Activated CD8-positive, alpha-beta T cell treated with anti-CD3 and anti-CD28 coated beads, Interleukin-2, amount 10 ng/mL, durations not matched to agents 7 days and 5 days (primary cell): ENCODE measurements at regions not wholly inside any gene's neighbourhood (a gene's known extent, or its start where the extent isn't known, plus 50 kb on each side); places are given as distances from the start of the nearest gene placed in this dataset.
"Not testable (repeated sequence)": the region's sequence is repeated elsewhere in the genome, so short reads cannot be mapped to it uniquely, and the experiment has no call there.

Experiments used
- ATAC-seq: fragments of 150-1000 bp; cut with Tn5 transposase; one replicate; pipeline ENCODE4 v1.10.0; 2021; ENCODE audit warnings: moderate library complexity
- CTCF ChIA-PET: fragments of 350-600 bp; sonication (Branson Sonifier 250); formaldehyde crosslinking; loops from one replicate; lab custom pipeline; 2021; ENCODE audit warnings: antibody characterized with exemption; lab: Charles Lee
- POLR2A ChIA-PET: fragments of 350-600 bp; sonication (Branson Sonifier 250); formaldehyde crosslinking; loops from one replicate; lab custom pipeline; 2021; ENCODE audit warnings: antibody characterized with exemption; lab: Charles Lee
- DNase-seq: peaks from one replicate; pipeline ENCODE4 v3.0.0-alpha.2; 2020
- H3K27ac Mint-ChIP-seq: one replicate; pipeline ENCODE4 v1.8.0; 2021; ENCODE audit warnings: mild to moderate bottlenecking, mixed read lengths
- H3K27me3 Mint-ChIP-seq: one replicate; pipeline ENCODE4 v1.8.0; 2021; ENCODE audit warnings: low read depth, mixed read lengths
- H3K36me3 Mint-ChIP-seq: one replicate; pipeline ENCODE4 v1.8.0; 2021; ENCODE audit warnings: low read depth, mixed read lengths
- H3K4me1 Mint-ChIP-seq: one replicate; pipeline ENCODE4 v1.8.0; 2021; ENCODE audit warnings: low read depth, mixed read lengths
- H3K4me3 Mint-ChIP-seq: one replicate; pipeline ENCODE4 v1.8.0; 2021; ENCODE audit warnings: mild to moderate bottlenecking, mixed read lengths
- H3K9me3 Mint-ChIP-seq: one replicate; pipeline ENCODE4 v1.8.0; 2022; ENCODE audit warnings: mixed read lengths; ENCODE audit not compliant: insufficient read depth

GRCh38 chr2:185952100-185952499 lies 213.5 kb downstream of the FSIP2 start:
- POLR2A ChIA-PET, result interaction anchor here (0.7 kb wide), 1 partner anchor 1560 kb away, joined by 3 read pairs; no protein-coding TSS in a partner anchor
- DNase-seq (no peak), ATAC-seq (no peak)
- CTCF ChIA-PET, result no interaction called here
- H3K27ac Mint-ChIP-seq, result no peak overlapping the region
- H3K36me3 Mint-ChIP-seq, result no peaks in the 10 kb centered on the region
- H3K27me3 Mint-ChIP-seq, result no peaks in the 10 kb centered on the region
- H3K4me3 Mint-ChIP-seq, result no peak overlapping the region
- H3K4me1 Mint-ChIP-seq, result no peaks in the 10 kb centered on the region
- H3K9me3 Mint-ChIP-seq, result no peaks in the 10 kb centered on the region

GRCh38 chr2:185954389-185954788 lies 215.8 kb downstream of the FSIP2 start:
- no peaks in the 10 kb centered on the region for H3K4me1 Mint-ChIP-seq
- POLR2A ChIA-PET, result no interaction called here
- H3K4me3 Mint-ChIP-seq, result no peak overlapping the region
- H3K9me3 Mint-ChIP-seq, result peaks cover 4% of the 10 kb centered on the region
- DNase-seq (no peak), ATAC-seq (no peak)
- H3K27ac Mint-ChIP-seq, result no peak overlapping the region
- H3K27me3 Mint-ChIP-seq, result no peaks in the 10 kb centered on the region
- CTCF ChIA-PET, result no interaction called here
- no peaks in the 10 kb centered on the region for H3K36me3 Mint-ChIP-seq

GRCh38 chr2:185955050-185955449 lies 216.4 kb downstream of the FSIP2 start:
- H3K4me1 Mint-ChIP-seq, result no peaks in the 10 kb centered on the region
- H3K9me3 Mint-ChIP-seq, result peaks cover 4% of the 10 kb centered on the region
- ATAC-seq (no peak), DNase-seq (no peak)
- no peaks in the 10 kb centered on the region for H3K36me3 Mint-ChIP-seq
- no peak overlapping the region for H3K27ac Mint-ChIP-seq
- POLR2A ChIA-PET, result no interaction called here
- H3K27me3 Mint-ChIP-seq, result no peaks in the 10 kb centered on the region
- H3K4me3 Mint-ChIP-seq, result no peak overlapping the region
- CTCF ChIA-PET, result no interaction called here

- ChIA-PET POLR2A (no interaction called here), CTCF (no interaction called here)
- no peak for DNase-seq
- H3K9me3 Mint-ChIP-seq, result no peaks in the 10 kb centered on the region
- no peak overlapping the region for H3K27ac Mint-ChIP-seq
- ATAC-seq, result no peak
- H3K36me3 Mint-ChIP-seq, result no peaks in the 10 kb centered on the region
- no peaks in the 10 kb centered on the region for H3K4me1 Mint-ChIP-seq
- H3K4me3 Mint-ChIP-seq, result no peak overlapping the region
- H3K27me3 Mint-ChIP-seq, result no peaks in the 10 kb centered on the region
Measured at GRCh38 chr2:185967335-185967734, 228.7 kb downstream of the FSIP2 start.

- ChIA-PET CTCF (no interaction called here), POLR2A (no interaction called here)
- Mint-ChIP-seq H3K4me1 (no peaks in the 10 kb centered on the region), H3K36me3 (no peaks in the 10 kb centered on the region), H3K4me3 (no peak overlapping the region), H3K27me3 (no peaks in the 10 kb centered on the region), H3K9me3 (no peaks in the 10 kb centered on the region), H3K27ac (no peak overlapping the region)
- no peak for ATAC-seq
- no peak for DNase-seq
Measured at GRCh38 chr2:185970148-185970852, 231.7 kb downstream of the FSIP2 start.

GRCh38 chr2:185978634-185979407 lies 240.2 kb downstream of the FSIP2 start:
- Mint-ChIP-seq H3K4me3 (no peak overlapping the region), H3K36me3 (no peaks in the 10 kb centered on the region), H3K9me3 (no peaks in the 10 kb centered on the region), H3K27me3 (no peaks in the 10 kb centered on the region), H3K27ac (no peak overlapping the region), H3K4me1 (no peaks in the 10 kb centered on the region)
- no peak for ATAC-seq
- no peak for DNase-seq
- ChIA-PET CTCF (no interaction called here), POLR2A (no interaction called here)

- ChIA-PET CTCF (no interaction called here), POLR2A (no interaction called here)
- Mint-ChIP-seq H3K27ac (no peak overlapping the region), H3K36me3 (no peaks in the 10 kb centered on the region), H3K4me1 (no peaks in the 10 kb centered on the region), H3K4me3 (no peak overlapping the region), H3K9me3 (no peaks in the 10 kb centered on the region), H3K27me3 (no peaks in the 10 kb centered on the region)
- ATAC-seq (no peak), DNase-seq (no peak)
Measured at GRCh38 chr2:185979546-185980071, 241.0 kb downstream of the FSIP2 start.

GRCh38 chr2:185980944-185981343 lies 242.3 kb downstream of the FSIP2 start:
- no peak overlapping the region for H3K4me3 Mint-ChIP-seq
- no peaks in the 10 kb centered on the region for H3K9me3 Mint-ChIP-seq
- no peak overlapping the region for H3K27ac Mint-ChIP-seq
- no peak for DNase-seq
- POLR2A ChIA-PET, result no interaction called here
- no peaks in the 10 kb centered on the region for H3K36me3 Mint-ChIP-seq
- no peaks in the 10 kb centered on the region for H3K27me3 Mint-ChIP-seq
- CTCF ChIA-PET, result no interaction called here
- H3K4me1 Mint-ChIP-seq, result no peaks in the 10 kb centered on the region
- no peak for ATAC-seq

- CTCF ChIA-PET, result no interaction called here
- Mint-ChIP-seq H3K4me3 (no peak overlapping the region), H3K9me3 (no peaks in the 10 kb centered on the region), H3K36me3 (no peaks in the 10 kb centered on the region), H3K27me3 (no peaks in the 10 kb centered on the region), H3K27ac (no peak overlapping the region), H3K4me1 (no peaks in the 10 kb centered on the region)
- ATAC-seq, result no peak
- POLR2A ChIA-PET, result no interaction called here
- no peak for DNase-seq
Measured at GRCh38 chr2:185984670-185985069, 246.1 kb downstream of the FSIP2 start.

- POLR2A ChIA-PET, H3K4me3 Mint-ChIP-seq, ATAC-seq, H3K27ac Mint-ChIP-seq, H3K9me3 Mint-ChIP-seq, DNase-seq, H3K4me1 Mint-ChIP-seq, H3K27me3 Mint-ChIP-seq, CTCF ChIA-PET, H3K36me3 Mint-ChIP-seq: not testable (repeated sequence)
Measured at GRCh38 chr2:185988907-185989306, 250.3 kb downstream of the FSIP2 start.

- CTCF ChIA-PET, result no interaction called here
- no peaks in the 10 kb centered on the region for H3K36me3 Mint-ChIP-seq
- H3K4me1 Mint-ChIP-seq, result no peaks in the 10 kb centered on the region
- H3K27ac Mint-ChIP-seq, result no peak overlapping the region
- no peak overlapping the region for H3K4me3 Mint-ChIP-seq
- DNase-seq, result no peak
- ATAC-seq, result no peak
- POLR2A ChIA-PET, result no interaction called here
- H3K9me3 Mint-ChIP-seq, result no peaks in the 10 kb centered on the region
- no peaks in the 10 kb centered on the region for H3K27me3 Mint-ChIP-seq
Measured at GRCh38 chr2:185990861-185991525, 252.4 kb downstream of the FSIP2 start.

- Mint-ChIP-seq H3K9me3 (no peaks in the 10 kb centered on the region), H3K27ac (no peak overlapping the region), H3K36me3 (no peaks in the 10 kb centered on the region), H3K4me1 (no peaks in the 10 kb centered on the region), H3K27me3 (no peaks in the 10 kb centered on the region), H3K4me3 (no peak overlapping the region)
- DNase-seq (no peak), ATAC-seq (no peak)
- CTCF ChIA-PET, result no interaction called here
- POLR2A ChIA-PET, result no interaction called here
Measured at GRCh38 chr2:185998562-185999070, 260.0 kb downstream of the FSIP2 start.
